Endodermal cell (in vitro differentiated cells): ENCODE measurements at regions not wholly inside any gene's neighbourhood (a gene's known extent, or its start where the extent isn't known, plus 50 kb on each side); places are given as distances from the start of the nearest gene placed in this dataset.

ENCODE experiments used
- DNase-seq: peaks from one replicate; pipeline ENCODE4 v3.0.0-alpha.2; 2017
- H3K27ac ChIP-seq: 2 replicates; pipeline ENCODE4 v1.5.1; 2013; ENCODE audit warnings: mild to moderate bottlenecking, low read depth, low read length, moderate library complexity
- H3K27me3 ChIP-seq: 2 replicates; pipeline ENCODE4 v1.6.1; 2013; ENCODE audit warnings: mild to moderate bottlenecking, low read length, moderate library complexity; ENCODE audit not compliant: insufficient read depth, control insufficient read depth, poor library complexity, severe bottlenecking
- H3K36me3 ChIP-seq: 2 replicates; pipeline ENCODE4 v1.7.0; 2013; ENCODE audit warnings: mild to moderate bottlenecking, low read length, moderate library complexity; ENCODE audit not compliant: control insufficient read depth, insufficient read depth
- H3K4me1 ChIP-seq: one replicate; pipeline ENCODE4 v1.7.0; 2013; ENCODE audit warnings: low read length; ENCODE audit not compliant: control insufficient read depth, insufficient read depth
- H3K4me3 ChIP-seq: 2 replicates; pipeline ENCODE4 v1.5.1; 2013; ENCODE audit warnings: mild to moderate bottlenecking, low read length, moderate library complexity
- H3K9ac ChIP-seq: 2 replicates; pipeline ENCODE4 v1.6.1; 2013; ENCODE audit warnings: mild to moderate bottlenecking, low read length, moderate library complexity; ENCODE audit not compliant: poor library complexity, severe bottlenecking; ENCODE audit errors: extremely low read depth
- H3K9me3 ChIP-seq: 2 replicates; pipeline ENCODE4 v1.6.1; 2013; ENCODE audit warnings: mild to moderate bottlenecking, low read length, moderate library complexity; ENCODE audit not compliant: control insufficient read depth
- H3K27ac Mint-ChIP-seq: 2 replicates; pipeline ENCODE4 v1.8.0; 2020; ENCODE audit warnings: mixed read lengths
- H3K27me3 Mint-ChIP-seq: 2 replicates; pipeline ENCODE4 v1.8.0; 2021; ENCODE audit warnings: mild to moderate bottlenecking, mixed read lengths; ENCODE audit not compliant: insufficient read depth
- H3K36me3 Mint-ChIP-seq: 2 replicates; pipeline ENCODE4 v1.8.0; 2020; ENCODE audit warnings: low read depth, mixed read lengths
- H3K4me1 Mint-ChIP-seq: 2 replicates; pipeline ENCODE4 v1.8.0; 2020; ENCODE audit warnings: mixed read lengths
- H3K4me3 Mint-ChIP-seq: 2 replicates; pipeline ENCODE4 v1.8.0; 2020; ENCODE audit warnings: mild to moderate bottlenecking, moderate library complexity, mixed read lengths
- H3K9me3 Mint-ChIP-seq: 2 replicates; pipeline ENCODE4 v1.8.0; 2020; ENCODE audit warnings: mild to moderate bottlenecking, mixed read lengths
- WGBS, 2 experiments: methylation state at CpG; one replicate each; pipeline versions ENCODE4 v1.1.5 to v1.1.7; 2013; ENCODE audit warnings: missing lambda C conversion rate in 2 of 2, mixed read lengths in 1 of 2; ENCODE audit not compliant: insufficient coverage in 1 of 2, insufficient read length in 1 of 2; 5-methylcytosine and 5-hydroxymethylcytosine counted together
- TF ChIP-seq, protein P1 (sequence below): fragments of 200-600 bp; sonication (generic); conservative IDR thresholded peaks from 2 replicates; pipeline ENCODE4 v1.5.0; 2021; ENCODE audit warnings: antibody characterized with exemption, mild to moderate bottlenecking

DNA sequence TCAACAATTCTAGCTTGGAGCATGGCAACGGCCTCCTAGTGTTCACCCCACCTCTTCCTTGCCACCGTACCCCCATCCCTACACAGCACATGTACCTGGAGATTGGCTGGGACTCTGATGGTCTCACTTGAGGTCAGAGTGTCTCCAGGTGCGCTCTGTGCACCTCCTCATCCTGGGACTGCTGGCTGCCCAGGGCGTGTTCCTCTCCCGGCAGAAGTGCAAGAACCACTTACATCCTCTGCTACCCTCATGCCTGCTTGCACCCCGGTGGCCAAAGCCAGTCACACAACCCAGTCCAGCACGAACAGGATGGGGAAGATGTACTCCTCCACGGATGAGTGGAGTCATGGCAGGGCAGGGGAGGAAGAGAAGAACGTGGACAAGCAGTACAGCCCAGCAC is 151.5 kb downstream of the ASB1 start:
- Histone ChIP-seq H3K4me3 (no peak overlapping the region), H3K9me3 (no peaks in the 10 kb centered on the region), H3K27me3 (no peaks in the 10 kb centered on the region), H3K4me1 (no peaks in the 10 kb centered on the region), H3K27ac (no peak overlapping the region), H3K9ac (no peak overlapping the region), H3K36me3 (no peaks in the 10 kb centered on the region)
- Mint-ChIP-seq H3K9me3 (no peaks in the 10 kb centered on the region), H3K27ac (no peak overlapping the region), H3K4me1 (no peaks in the 10 kb centered on the region), H3K4me3 (no peak overlapping the region), H3K36me3 (no peaks in the 10 kb centered on the region), H3K27me3 (peaks cover 5% of the 10 kb centered on the region)
- 82 to 85% methylated on average over 5 to 9 of the region's 9 CpGs for WGBS, 2 experiments
- TF ChIP-seq, protein P1, sequence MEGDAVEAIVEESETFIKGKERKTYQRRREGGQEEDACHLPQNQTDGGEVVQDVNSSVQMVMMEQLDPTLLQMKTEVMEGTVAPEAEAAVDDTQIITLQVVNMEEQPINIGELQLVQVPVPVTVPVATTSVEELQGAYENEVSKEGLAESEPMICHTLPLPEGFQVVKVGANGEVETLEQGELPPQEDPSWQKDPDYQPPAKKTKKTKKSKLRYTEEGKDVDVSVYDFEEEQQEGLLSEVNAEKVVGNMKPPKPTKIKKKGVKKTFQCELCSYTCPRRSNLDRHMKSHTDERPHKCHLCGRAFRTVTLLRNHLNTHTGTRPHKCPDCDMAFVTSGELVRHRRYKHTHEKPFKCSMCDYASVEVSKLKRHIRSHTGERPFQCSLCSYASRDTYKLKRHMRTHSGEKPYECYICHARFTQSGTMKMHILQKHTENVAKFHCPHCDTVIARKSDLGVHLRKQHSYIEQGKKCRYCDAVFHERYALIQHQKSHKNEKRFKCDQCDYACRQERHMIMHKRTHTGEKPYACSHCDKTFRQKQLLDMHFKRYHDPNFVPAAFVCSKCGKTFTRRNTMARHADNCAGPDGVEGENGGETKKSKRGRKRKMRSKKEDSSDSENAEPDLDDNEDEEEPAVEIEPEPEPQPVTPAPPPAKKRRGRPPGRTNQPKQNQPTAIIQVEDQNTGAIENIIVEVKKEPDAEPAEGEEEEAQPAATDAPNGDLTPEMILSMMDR = no peak
- no peak for DNase-seq

DNA sequence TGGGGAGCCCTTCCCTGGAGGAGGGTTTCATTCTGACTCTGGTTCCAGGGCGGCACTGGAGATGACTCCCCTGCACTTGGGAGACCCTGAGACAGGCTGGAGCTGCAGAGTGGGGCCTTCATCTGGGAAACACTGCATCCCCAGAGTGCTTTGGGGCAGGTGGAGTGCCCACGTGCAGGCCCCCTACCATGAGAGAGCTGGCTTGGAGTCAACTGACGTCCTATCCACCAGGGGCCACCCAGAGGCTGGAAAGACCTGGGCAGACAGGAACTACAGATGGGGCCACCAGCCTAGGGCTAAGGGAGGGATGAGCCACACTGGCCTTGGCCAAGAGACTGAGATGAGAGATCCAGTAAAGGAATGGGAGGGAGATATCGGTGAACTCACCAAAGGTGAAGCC is 153.8 kb downstream of the ASB1 start:
- Mint-ChIP-seq H3K36me3 (no peaks in the 10 kb centered on the region), H3K9me3 (no peaks in the 10 kb centered on the region), H3K27me3 (peaks cover 3% of the 10 kb centered on the region), H3K27ac (no peak overlapping the region), H3K4me3 (no peak overlapping the region), H3K4me1 (no peaks in the 10 kb centered on the region)
- TF ChIP-seq, protein P1 = no peak
- WGBS, 2 experiments = 82 to 83% methylated on average over 3 to 4 of the region's 4 CpGs
- no peaks in the 10 kb centered on the region for H3K9me3 ChIP-seq
- no peak for DNase-seq
- H3K4me1 ChIP-seq = no peaks in the 10 kb centered on the region
- no peak overlapping the region for H3K4me3 ChIP-seq
- no peak overlapping the region for H3K9ac ChIP-seq
- H3K27ac ChIP-seq = no peak overlapping the region
- no peaks in the 10 kb centered on the region for H3K36me3 ChIP-seq
- no peaks in the 10 kb centered on the region for H3K27me3 ChIP-seq

DNA sequence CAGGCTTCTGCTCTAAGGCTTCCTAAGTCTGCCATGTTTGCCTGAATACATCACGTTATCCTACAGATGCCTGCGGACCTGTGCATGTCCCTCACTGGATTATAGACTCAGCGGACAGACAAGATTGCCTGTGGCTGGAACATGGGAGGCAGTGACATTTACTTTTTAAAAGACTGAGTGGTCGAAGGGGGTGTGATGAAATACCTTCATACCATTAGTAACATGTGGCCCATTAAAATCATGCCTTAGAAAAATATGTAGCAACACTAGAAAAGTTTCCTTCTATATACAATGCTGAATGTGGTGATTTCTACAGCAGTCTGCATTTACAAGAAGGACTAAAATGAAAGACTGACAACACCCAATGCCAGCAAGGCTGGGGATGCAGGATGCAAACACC is 154.4 kb downstream of the ASB1 start:
- WGBS, 2 experiments = 93 to 100% methylated on average over 4 of the region's 4 CpGs
- DNase-seq = no peak

More for the DNA sequence above, 154.4 kb downstream of the ASB1 start:
- TF ChIP-seq, protein P1 = no peak
- H3K9me3 Mint-ChIP-seq = no peaks in the 10 kb centered on the region
- Histone ChIP-seq H3K36me3 (no peaks in the 10 kb centered on the region), H3K9ac (no peak overlapping the region), H3K4me1 (no peaks in the 10 kb centered on the region), H3K4me3 (no peak overlapping the region), H3K27ac (no peak overlapping the region), H3K9me3 (no peaks in the 10 kb centered on the region), H3K27me3 (no peaks in the 10 kb centered on the region)
- no peaks in the 10 kb centered on the region for H3K4me1 Mint-ChIP-seq
- H3K36me3 Mint-ChIP-seq = no peaks in the 10 kb centered on the region
- no peak overlapping the region for H3K4me3 Mint-ChIP-seq
- peaks cover 3% of the 10 kb centered on the region for H3K27me3 Mint-ChIP-seq
- H3K27ac Mint-ChIP-seq = no peak overlapping the region
